Nephron progenitor cell (in vitro differentiated cells): ENCODE measurements at regions not wholly inside any gene's neighbourhood (a gene's known extent, or its start where the extent isn't known, plus 50 kb on each side); places are given as distances from the start of the nearest gene placed in this dataset.

Experiments
- DNase-seq: peaks from one replicate; pipeline ENCODE4 v3.0.0; 2021
- H3K27ac Mint-ChIP-seq: 2 replicates; pipeline ENCODE4 v1.8.0; 2021; ENCODE audit warnings: mild to moderate bottlenecking, moderate library complexity, mixed read lengths
- H3K27me3 Mint-ChIP-seq: 2 replicates; pipeline ENCODE4 v1.8.0; 2021; ENCODE audit warnings: mild to moderate bottlenecking, low read depth, mixed read lengths; ENCODE audit not compliant: poor library complexity
- H3K36me3 Mint-ChIP-seq: 2 replicates; pipeline ENCODE4 v1.8.0; 2021; ENCODE audit warnings: low read depth, mixed read lengths
- H3K4me1 Mint-ChIP-seq: 2 replicates; pipeline ENCODE4 v1.8.0; 2021; ENCODE audit warnings: mixed read lengths
- H3K4me3 Mint-ChIP-seq: 2 replicates; pipeline ENCODE4 v1.8.0; 2021; ENCODE audit warnings: mild to moderate bottlenecking, moderate library complexity, mixed read lengths
- H3K9me3 Mint-ChIP-seq: 2 replicates; pipeline ENCODE4 v1.8.0; 2021; ENCODE audit warnings: mild to moderate bottlenecking, moderate library complexity, mixed read lengths
- CTCF ChIP-seq: fragments of 200-600 bp; sonication (generic); IDR thresholded peaks from 2 replicates; pipeline ENCODE4 v1.5.0; 2021; ENCODE audit warnings: antibody characterized with exemption

GRCh38 chr12:24307716-24308335 lies 358.4 kb upstream of the SOX5 start:
- H3K27me3 Mint-ChIP-seq = peaks cover 3% of the 10 kb centered on the region
- no peak overlapping the region for H3K27ac Mint-ChIP-seq
- TF ChIP-seq CTCF = no peak
- DNase-seq = no peak
- H3K9me3 Mint-ChIP-seq = no peaks in the 10 kb centered on the region
- H3K36me3 Mint-ChIP-seq = peaks cover 5% of the 10 kb centered on the region
- H3K4me3 Mint-ChIP-seq = no peak overlapping the region
- H3K4me1 Mint-ChIP-seq = peaks cover 18% of the 10 kb centered on the region

- Mint-ChIP-seq H3K4me1 (peaks cover 18% of the 10 kb centered on the region), H3K36me3 (peaks cover 5% of the 10 kb centered on the region), H3K4me3 (no peak overlapping the region), H3K27ac (no peak overlapping the region), H3K27me3 (peaks cover under 1% of the 10 kb centered on the region), H3K9me3 (no peaks in the 10 kb centered on the region)
- DNase-seq = no peak
- TF ChIP-seq CTCF = no peak
Observed at GRCh38 chr12:24307153-24307552, 357.7 kb upstream of the SOX5 start.

- no peak for DNase-seq
- H3K4me1 Mint-ChIP-seq = peaks cover 18% of the 10 kb centered on the region
- no peak overlapping the region for H3K27ac Mint-ChIP-seq
- TF ChIP-seq CTCF = no peak
- peaks cover 5% of the 10 kb centered on the region for H3K36me3 Mint-ChIP-seq
- no peak overlapping the region for H3K4me3 Mint-ChIP-seq
- no peaks in the 10 kb centered on the region for H3K9me3 Mint-ChIP-seq
- H3K27me3 Mint-ChIP-seq = no peaks in the 10 kb centered on the region
Observed at GRCh38 chr12:24306001-24306400, 356.5 kb upstream of the SOX5 start.

GRCh38 chr12:24304285-24304684 lies 354.8 kb upstream of the SOX5 start:
- TF ChIP-seq CTCF = no peak
- Mint-ChIP-seq H3K4me1 (peaks cover 18% of the 10 kb centered on the region), H3K27me3 (no peaks in the 10 kb centered on the region), H3K4me3 (no peak overlapping the region), H3K36me3 (peaks cover 5% of the 10 kb centered on the region), H3K9me3 (no peaks in the 10 kb centered on the region), H3K27ac (no peak overlapping the region)
- DNase-seq = no peak

GRCh38 chr12:24302708-24303107 lies 353.2 kb upstream of the SOX5 start:
- Mint-ChIP-seq H3K4me3 (no peak overlapping the region), H3K27ac (no peak overlapping the region), H3K4me1 (peaks cover 13% of the 10 kb centered on the region), H3K36me3 (peaks cover 5% of the 10 kb centered on the region), H3K9me3 (no peaks in the 10 kb centered on the region), H3K27me3 (no peaks in the 10 kb centered on the region)
- DNase-seq = no peak
- TF ChIP-seq CTCF = no peak

- no peak overlapping the region for H3K4me3 Mint-ChIP-seq
- H3K36me3 Mint-ChIP-seq = no peaks in the 10 kb centered on the region
- no peaks in the 10 kb centered on the region for H3K9me3 Mint-ChIP-seq
- peaks cover 11% of the 10 kb centered on the region for H3K4me1 Mint-ChIP-seq
- no peak overlapping the region for H3K27ac Mint-ChIP-seq
- H3K27me3 Mint-ChIP-seq = no peaks in the 10 kb centered on the region
- DNase-seq = no peak
- TF ChIP-seq CTCF = no peak
Observed at GRCh38 chr12:24297516-24297915, 348.0 kb upstream of the SOX5 start.
